ENCODE measurements at regions not wholly inside any gene's neighbourhood (a gene's known extent, or its start where the extent isn't known, plus 50 kb on each side); places are given as distances from the start of the nearest gene placed in this dataset.

DNA sequence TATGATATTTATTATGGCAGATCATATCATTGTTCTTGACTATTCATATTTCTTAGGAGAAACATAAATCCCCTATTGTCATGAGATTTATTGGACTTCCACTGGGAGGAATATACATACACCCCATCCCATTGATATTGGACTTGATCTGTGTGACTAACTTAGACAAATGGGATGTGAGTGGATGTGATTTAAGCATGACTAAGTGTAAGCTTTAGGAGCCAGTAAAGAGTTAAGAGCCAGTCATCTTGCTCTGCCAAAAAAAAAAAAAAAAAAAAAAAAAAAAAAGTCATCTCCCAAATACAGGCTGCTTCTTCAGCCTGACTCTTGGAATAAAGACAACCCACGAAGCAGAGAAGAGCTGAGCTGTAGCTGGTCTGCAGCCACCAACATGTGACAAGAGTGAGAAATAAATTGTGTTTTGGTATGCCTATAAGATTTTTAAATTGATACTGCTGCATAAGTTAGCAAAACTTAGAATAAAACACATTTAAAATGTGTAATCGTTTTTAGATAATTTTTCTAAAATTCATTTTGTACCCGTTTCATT is 595.0 kb upstream of the LRRC4C start:
- TF ChIP-seq, protein P1, sequence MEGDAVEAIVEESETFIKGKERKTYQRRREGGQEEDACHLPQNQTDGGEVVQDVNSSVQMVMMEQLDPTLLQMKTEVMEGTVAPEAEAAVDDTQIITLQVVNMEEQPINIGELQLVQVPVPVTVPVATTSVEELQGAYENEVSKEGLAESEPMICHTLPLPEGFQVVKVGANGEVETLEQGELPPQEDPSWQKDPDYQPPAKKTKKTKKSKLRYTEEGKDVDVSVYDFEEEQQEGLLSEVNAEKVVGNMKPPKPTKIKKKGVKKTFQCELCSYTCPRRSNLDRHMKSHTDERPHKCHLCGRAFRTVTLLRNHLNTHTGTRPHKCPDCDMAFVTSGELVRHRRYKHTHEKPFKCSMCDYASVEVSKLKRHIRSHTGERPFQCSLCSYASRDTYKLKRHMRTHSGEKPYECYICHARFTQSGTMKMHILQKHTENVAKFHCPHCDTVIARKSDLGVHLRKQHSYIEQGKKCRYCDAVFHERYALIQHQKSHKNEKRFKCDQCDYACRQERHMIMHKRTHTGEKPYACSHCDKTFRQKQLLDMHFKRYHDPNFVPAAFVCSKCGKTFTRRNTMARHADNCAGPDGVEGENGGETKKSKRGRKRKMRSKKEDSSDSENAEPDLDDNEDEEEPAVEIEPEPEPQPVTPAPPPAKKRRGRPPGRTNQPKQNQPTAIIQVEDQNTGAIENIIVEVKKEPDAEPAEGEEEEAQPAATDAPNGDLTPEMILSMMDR (IDR thresholded peaks at IDR 0.05; ENCODE audit: insufficient read depth, low read depth, low read length) = no peak
- TF ChIP-seq EZH2 (IDR thresholded peaks at IDR 0.05; ENCODE audit: insufficient read depth, low read length) = no peak
